NCI-H128 (cell line): ENCODE measurements at regions not wholly inside any gene's neighbourhood (a gene's known extent, or its start where the extent isn't known, plus 50 kb on each side); places are given as distances from the start of the nearest gene placed in this dataset.

Experiments used
- DNase-seq: peaks from one replicate; lab custom pipeline; 2025; ENCODE audit not compliant: unreplicated experiment; lab: John Stamatoyannopoulos, UW

DNA sequence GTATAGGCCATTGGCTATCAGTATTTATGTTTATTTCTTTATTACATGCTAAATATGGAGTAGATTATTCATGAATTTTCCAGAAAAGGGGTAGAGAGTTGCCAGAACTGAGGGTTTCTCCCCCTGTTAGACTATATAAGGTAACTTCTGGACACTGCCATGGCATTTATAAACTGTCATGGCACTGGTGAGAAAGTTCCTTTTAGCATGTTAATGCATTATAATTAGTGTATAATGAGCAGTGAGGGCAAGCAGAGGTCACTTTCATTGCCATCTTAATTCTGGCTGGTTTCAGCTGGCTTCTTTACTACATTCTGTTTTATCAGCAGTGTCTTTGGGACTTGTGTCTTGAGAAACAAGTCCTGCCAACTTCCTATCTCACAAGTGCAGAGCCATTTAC, 220.0 kb upstream of the CNR1 start:
- no peak for DNase-seq

DNA sequence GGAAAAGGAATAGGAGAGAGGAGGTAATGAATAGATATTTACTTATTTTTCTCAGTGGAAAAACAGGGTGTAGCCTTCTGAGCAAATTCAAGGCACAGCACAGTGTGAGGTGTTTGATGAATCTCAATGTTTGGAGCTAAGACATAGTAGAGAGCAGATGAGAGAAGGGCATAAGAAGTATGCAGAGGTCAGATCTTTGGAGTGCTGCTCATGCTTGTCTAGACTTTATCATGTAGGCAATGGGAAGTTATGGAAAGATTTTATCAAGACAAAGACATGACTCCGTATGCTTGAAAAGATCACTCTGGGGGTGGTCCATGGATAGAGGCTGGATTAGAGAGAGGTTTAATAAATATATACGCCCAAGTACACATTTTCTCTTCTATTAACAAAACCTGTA, 217.0 kb upstream of the CNR1 start:
- DNase-seq = no peak

DNA sequence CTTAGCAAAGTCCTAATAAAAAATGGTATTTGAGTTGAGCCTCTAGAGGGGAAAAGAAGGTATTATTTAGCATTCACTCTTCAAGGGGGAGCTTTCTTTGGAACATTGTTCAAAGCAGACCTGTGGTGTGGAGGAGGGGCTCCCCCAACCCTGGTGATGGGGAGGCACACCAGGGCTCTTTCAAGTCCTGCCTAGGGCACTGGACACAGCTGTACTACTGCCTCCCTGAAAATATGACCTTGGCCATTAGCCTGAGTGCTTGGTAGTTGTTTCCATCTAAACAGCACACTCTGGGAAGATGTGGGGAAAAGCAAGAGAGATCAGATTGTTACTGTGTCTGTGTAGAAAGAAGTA, 215.1 kb upstream of the CNR1 start:
- DNase-seq = no peak

DNA sequence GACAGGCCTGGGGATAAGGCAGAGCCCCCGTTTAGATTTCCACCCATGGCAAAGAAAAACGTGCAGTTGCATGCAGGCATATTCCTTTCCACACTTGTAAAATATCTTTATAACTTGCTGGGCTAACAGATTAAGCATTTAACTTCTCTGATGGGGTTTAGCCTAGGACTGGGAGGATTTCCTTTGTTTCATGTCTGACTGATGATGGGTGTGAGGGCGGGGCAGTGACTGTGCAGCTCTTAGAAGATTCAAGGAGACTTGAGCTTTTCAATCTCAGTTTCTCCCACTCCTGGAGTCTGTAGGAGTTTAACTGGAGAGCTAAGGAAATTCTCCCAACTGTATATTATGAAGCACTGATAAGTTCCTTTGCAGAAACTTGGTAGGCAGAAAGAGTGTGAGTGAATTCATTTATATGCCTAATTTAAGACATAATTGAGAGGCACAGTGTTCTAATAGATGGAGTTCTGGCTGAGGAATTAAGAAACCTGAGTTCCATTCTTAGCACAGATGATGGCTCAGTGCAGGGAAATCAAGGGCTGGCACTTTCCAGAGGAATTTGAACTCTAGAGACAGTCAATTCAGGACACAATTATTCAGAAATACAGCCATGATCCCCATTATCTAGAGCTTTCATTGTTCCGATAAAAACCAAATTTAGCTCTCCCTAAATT, 214.6 kb upstream of the CNR1 start:
- no peak for DNase-seq

DNA sequence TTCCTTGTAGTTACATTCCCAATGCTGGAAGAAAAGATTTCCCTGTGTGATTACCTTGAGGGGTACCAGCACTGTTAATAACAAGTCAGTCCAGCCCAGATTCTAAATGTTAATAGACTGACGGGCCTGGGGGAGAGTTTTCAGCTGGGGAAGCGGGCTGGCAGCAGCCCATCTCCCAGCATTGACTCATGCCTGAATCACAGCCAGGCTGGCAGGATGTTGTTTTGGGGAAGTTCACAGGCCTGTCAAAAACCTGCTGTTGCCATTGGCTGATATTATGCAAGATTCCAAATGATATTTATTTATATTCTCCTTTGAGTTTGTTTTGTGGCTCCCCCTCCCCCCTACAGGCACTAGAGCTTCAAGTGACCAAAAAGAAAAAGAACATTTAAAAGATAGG, 213.9 kb upstream of the CNR1 start:
- no peak for DNase-seq

DNA sequence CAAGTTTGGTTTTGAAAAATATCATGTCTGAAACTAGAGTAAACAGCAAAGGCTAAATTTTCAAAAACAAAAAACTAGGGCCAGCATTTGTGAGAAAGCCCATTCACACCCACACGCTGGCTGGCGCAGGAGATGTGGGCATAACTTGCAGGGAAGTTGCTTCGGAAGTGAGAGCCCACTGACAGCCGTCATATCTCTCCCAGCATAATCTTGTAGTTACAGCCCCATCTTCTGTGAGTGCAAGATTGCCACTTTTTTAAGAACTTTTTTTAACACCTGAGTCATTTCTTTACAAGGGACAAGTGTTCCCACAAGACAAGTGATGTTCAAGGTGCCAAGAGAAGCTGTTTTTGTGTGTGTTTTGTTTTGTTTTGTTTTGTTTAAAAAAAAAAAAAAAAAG, 212.5 kb upstream of the CNR1 start:
- no peak for DNase-seq

DNA sequence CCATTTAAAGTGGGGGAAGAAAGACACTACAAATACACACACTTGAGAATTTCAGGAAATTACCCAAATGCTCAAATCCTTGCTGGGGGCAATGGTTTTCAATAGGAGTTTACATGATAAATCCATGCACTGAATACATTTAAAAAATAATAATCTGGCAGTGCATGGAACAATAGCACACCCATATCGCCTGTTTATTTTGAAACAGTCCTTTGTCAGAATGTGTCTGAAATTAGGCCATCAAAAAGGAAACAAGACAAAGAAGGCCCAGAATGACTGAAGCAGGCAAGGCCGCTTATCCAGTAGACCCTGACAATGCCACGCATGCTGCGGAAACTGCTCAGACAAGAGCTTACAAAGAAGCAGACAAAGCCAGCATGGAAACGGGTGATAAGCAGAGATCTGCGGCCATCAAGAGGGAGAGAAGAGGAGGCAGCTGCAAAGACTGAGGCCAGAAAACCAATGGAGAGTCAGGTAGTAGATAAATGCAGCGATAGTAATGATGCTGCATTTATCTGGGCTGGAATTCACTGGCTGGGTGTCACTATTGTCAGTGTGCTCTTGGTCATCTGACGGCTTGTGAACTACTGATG, 211.9 kb upstream of the CNR1 start:
- no peak for DNase-seq

DNA sequence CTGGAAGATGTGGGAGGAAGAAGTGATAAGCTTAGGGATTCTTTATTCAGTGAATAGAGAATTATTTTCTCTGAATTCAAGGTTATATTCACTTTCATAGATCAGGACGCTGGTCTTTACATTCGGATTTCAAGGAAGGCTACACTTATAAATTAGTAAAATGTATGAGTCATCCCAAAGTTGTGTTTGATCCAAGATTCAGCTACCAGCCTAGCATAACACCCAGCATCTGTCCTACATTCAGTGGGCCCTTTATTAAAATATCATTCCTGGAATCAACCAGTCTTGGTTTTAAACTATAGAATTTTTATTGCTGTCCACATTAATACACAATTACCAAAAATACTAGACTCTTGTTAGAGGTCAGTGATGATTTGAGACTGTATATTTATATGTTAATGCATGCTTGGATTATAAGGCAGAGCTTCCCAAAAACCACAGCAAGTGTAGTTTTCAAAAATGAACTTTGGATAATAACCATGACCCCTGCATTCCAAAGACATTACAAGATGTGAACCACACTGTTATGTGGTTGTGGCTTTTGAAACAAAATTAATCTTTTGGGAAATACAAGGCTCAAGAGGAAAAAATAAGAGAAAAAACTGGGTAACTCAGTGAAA, 210.7 kb upstream of the CNR1 start:
- DNase-seq = no peak

DNA sequence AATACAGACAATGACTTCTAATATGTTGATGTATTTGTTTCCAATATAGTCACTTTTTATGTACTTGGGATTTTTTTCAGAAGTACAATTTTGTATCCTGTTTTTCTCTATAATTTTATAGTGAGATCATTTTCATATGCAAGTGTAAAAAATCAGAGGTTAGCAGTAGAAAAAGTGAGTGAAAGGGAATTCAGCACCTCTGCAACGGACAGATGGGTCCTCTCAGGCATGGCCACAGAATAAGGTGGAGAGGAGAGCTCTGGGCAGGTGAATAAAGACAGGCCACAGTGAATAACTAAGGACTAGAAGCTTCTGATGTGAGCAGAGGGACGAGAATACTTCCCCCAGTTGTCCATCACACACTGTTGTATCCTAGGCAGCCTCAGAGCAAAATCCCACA, 210.1 kb upstream of the CNR1 start:
- no peak for DNase-seq

DNA sequence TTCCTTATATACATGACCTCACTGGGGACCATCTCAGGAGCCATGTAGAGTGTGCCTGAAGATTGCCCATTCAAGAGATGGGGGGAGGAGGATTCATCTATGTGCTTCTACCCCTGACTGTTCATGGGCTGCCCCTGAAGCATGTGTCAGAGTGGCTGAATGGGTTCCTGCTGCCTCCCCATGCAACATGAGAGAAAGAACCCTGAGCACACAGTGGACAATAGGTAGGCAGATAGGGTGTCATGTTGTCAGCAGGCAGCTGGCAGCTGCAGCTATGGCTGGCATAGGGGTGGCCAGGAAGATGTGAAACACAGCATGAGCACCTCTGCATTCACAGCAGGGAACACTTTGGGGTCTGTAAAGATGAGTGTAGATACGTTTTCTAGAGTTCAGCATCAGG, 208.4 kb upstream of the CNR1 start:
- DNase-seq = peak; percentile 37

DNA sequence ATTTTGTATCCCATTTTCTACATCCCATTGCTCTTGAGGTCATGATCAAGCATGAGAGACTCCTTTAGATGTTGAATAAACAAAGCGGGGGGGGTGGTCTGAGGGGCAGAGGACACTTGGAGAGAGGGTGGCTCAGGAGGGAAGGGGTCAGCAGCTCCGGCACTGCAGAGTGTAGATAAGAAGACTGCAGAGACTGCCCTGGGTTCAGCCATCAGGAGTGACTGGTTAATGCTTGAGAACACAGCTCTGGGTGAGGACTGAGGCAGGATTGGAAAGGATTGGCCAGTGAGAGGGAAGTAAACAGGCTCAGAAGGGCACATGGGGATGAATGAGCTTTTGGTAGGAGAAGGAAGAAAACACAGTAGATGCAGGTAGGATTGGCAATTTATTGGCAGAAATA, 205.3 kb upstream of the CNR1 start:
- DNase-seq = no peak

DNA sequence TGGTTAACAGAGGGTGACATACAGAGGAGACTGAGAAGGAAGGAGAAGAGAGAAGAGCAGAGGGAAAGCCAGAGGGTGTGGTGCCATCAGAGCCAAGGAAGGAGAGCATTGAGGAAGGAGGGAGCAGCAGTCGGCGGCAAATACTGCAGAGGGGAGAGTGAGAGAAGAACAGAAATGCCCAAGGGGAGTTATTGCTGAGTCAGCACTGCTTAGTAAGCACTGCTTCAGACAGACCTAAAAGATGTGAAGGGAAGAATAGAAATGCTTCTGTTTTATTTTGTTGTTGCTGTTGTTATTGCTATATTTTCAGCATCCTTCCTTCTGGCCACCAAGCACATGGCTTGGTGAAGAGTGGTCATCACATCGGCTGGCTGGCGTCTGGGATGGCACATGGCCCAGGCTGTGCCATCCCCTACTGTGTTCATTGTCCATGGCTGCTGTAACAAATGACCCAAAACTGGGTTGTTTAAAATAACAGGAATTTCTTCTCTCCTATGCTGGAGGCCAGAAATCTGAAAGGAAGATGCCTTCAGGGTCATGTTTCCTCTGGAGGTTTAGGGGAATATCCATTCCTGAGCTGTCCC, 204.1 kb upstream of the CNR1 start:
- DNase-seq = no peak

DNA sequence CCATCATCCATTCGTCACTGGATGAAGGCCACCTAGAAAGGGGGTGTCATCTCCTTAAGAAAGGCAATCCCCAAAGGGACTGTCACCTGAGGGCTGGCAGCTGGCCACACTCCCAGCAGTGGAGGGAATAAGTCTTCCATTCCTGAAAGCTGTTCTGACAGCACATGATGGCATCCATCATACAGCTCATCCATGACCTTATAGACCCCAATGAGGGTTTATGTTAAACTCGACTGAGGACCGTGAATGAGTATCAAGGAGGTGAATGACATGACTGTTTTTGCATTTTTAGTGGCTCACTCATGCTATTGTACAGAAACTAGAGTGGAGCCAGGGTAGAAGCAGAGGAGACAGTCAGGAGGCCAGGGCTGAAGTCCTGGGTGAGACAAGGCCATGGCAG, 203.1 kb upstream of the CNR1 start:
- DNase-seq = no peak

DNA sequence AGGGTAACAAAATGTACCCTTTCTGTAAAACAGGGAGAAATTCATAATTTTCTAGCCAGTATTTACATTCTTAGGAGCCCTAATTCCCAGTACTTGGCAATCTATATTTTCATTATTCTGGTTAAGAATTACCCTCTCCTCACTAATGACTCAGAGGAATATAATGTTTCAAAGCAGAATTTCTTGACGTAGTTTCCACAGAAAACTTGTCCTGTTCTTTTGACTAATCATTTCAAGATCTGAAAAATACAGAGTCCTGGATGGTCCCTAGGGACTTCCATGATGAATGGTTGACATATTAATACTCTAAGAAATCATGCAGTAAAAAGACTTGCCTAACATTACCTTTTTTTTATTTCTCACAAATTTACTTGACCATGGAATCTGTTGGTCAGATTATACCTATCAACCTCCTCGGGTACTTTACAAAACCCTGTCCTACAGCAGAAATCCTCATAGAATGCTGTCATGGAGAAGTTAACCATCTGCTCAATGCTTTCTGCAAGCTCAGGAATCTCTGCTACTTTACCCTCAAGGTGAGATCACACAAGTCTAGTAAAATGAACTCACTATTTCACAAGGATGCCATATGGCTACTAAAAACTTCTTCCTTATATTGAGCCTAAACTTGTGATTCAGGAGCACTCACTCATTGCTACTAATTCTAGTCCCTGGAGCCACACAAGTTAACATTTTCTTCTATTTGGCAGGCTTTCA, 202.1 kb upstream of the CNR1 start:
- no peak for DNase-seq

DNA sequence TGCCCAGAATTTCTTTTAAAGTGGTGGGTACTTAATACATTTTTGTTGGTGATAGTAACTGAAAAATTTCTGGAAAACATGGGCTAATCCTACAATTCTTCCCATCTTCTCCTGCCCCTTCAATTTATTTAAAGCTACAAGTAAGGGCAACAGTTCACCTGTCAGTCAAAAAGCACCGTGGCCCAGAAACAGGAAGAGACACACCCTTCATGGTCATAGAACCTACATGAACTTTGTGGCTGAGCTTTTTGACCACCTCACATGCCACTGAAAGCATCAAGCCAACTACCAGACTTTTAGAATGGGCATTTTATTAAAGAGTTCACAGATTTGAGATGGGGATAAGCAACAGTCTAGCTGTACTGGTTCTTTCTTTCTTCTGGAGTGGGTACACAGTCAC, 201.1 kb upstream of the CNR1 start:
- DNase-seq = no peak

DNA sequence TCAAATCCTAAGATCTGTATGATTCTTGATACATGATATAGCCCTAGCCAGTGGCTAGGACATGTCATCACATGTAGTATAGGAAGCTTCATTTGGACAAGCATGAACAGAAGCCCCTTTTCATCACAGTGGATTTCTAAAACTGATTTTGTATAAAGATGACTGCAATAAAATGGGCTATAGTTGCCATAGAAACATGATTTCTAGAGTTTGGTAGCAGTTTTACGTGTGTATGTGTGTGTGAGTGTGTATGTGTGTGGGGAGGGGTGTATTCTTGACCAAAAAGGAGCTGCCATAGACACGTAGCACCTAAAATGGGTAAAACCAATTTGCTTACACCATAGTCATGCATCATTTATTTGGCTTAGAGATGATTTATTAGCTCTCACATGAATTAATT, 200.5 kb upstream of the CNR1 start:
- DNase-seq = no peak

DNA sequence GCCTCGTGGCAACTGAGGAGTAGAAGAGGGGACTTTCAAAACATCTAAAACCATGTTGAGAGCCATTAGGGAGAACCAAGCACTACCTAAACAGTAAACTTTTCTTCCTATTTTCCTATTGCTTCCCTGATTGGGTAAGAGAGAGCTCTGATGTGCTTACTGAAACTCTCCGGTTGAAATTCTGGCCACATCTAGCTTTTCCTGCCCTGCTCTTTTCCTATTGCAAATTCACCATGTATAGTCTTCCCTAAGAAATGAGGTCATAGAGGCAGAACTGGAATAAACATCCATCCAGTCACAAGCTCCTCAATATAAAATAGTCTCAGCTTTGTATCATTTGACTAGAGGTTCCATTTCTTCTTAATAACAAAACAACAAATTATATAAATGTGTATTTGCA, 199.5 kb upstream of the CNR1 start:
- no peak for DNase-seq

DNA sequence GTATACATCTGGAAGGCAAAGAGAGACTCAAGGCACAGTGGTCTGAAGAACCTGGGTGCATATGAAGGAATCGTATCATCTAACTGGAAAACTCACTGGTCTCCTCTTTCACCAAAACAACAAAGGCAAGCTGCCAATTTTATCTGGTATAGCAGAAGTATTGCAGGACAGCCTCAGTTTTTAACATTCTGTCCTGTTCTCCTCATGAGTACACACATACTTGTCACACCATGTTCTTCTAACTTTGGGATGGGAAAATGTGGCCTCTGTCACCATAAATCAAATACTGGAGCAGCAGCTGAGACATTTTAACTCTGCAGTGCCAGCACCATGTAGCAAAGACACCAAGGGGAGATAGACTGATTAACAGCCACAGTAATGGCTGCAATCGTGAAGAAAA, 199.1 kb upstream of the CNR1 start:
- DNase-seq = no peak

DNA sequence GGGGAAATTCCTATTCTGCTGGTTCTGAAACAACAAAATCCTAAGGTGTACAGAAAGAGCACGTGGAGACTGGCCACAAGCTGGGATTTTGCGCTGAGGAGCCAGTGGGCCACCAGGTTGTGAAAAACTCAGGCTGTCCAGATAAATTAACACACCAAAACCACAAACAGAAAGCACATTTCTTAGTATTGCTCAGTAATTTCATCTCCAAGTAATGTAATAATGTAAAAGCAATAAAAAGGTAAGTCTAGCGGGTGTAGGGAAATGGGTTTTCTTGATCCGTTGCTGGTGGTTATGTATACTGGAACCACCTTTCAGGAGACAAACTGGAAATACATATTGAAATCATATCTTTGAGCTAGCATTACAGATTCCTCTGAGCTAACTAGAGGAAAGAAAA, 195.6 kb upstream of the CNR1 start:
- no peak for DNase-seq

DNA sequence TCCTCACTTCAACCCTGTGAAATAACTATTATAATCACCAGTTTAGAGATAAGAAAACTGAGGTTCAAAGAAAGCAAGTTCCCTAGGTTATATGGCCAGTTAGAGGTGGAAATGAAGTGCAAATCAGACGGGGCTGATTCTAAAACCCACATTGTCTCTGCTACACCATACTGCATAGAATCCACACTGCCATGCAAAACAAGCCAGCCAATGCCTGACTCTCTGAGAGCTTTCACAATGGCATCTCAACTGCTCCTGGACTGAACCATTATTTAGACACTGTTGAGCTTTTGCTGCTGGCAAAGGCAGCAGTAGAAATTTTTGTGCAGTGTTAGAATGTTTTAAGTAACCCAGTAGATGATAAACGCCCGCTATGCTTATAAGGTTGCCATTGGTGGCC, 195.2 kb upstream of the CNR1 start:
- DNase-seq = no peak

DNA sequence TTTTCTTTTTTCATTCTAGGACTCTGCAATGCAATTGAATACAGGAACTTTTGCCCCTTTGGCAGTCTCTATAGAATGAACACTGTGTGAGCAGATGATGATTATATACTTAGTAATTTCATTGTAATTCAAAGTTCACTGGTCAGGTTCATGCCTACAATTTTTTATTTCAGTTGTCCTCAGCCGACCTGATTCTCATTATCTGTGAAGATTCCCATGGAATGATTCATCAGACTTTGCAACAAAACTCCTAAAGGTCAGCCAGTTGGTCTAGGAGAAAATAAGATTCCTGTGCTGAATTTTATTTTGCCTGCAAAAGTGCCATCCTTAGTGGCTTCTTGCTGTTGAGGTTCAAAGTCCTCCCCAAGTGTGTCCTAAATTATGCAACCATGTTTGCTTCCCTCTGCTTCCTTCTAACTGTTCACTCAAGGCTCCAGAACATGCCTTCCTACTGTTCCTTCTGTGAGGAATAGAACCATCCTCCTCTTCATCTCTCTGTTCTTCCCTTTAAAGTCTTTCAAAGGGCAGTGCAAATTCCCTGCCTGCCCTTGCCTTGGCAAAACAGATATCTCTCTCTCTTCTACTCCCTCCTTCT, 194.2 kb upstream of the CNR1 start:
- DNase-seq = no peak
